GM12878 (cell line): ENCODE measurements at regions not wholly inside any gene's neighbourhood (a gene's known extent, or its start where the extent isn't known, plus 50 kb on each side); places are given as distances from the start of the nearest gene placed in this dataset.

ENCODE experiments used
- ATAC-seq: fragments of 200-7000 bp; cut with Tn5 transposase; 3 replicates; pipeline ENCODE4 v1.9.1; 2020; ENCODE audit warnings: mild to moderate bottlenecking, moderate library complexity
- BruUV-seq: library from RNA; stranded (reverse); fragments of 400-500 nt; replicated peaks from 2 replicates; lab custom pipeline; 2021; lab: Mats Ljungman, UMichigan
- CTCF ChIA-PET: fragments of 300-600 bp; sonication (Branson Sonifier 250); formaldehyde crosslinking; extraction: SDS; loops from one replicate; lab custom pipeline; 2021; ENCODE audit warnings: inconsistent platforms; lab: Yijun Ruan, JAX
- POLR2A ChIA-PET: fragments of 350-600 bp; formaldehyde crosslinking; extraction: SDS; loops from one replicate; lab custom pipeline; 2021; ENCODE audit warnings: inconsistent platforms; lab: Charles Lee
- RAD21 ChIA-PET: fragments of 300-600 bp; sonication (Branson Sonifier 250); formaldehyde crosslinking; loops from one replicate; lab custom pipeline; 2023; ENCODE audit warnings: antibody characterized with exemption; ENCODE audit not compliant: unreplicated experiment; lab: Charles Lee
- SMC1A ChIA-PET: fragments of 300-600 bp; sonication (Branson Sonifier 250); formaldehyde crosslinking; loops from one replicate; lab custom pipeline; 2023; ENCODE audit not compliant: unreplicated experiment, uncharacterized antibody; lab: Charles Lee
- DNase-seq: peaks from one replicate; pipeline ENCODE4 v3.0.0-alpha.2; 2011; ENCODE audit warnings: low read depth, low spot score
- FAIRE-seq: peaks from 3 replicates; lab custom pipeline; 2011; peaks lifted over from hg19 to GRCh38; lab: Jason Lieb, UNC
- H2AFZ ChIP-seq: 2 replicates; pipeline ENCODE4 v1.6.0; 2011; ENCODE audit warnings: low read depth, low read length, control low read depth; ENCODE audit not compliant: control insufficient read depth
- H3K27ac ChIP-seq: 2 replicates; pipeline ENCODE4 v1.5.1; 2011; ENCODE audit warnings: control low read depth; ENCODE audit not compliant: control insufficient read depth, insufficient read depth
- H3K27me3 ChIP-seq, 2 experiments: replicated peaks in 1 of 2; 2 replicates each; pipeline versions ENCODE4 v1.6.0 to v1.6.1; 2011; ENCODE audit warnings: low read length in 1 of 2; ENCODE audit not compliant: control insufficient read depth in 2 of 2, insufficient read depth in 2 of 2
- H3K36me3 ChIP-seq, 2 experiments: 2 replicates each; pipeline ENCODE4 v1.5.1; 2011; ENCODE audit warnings: low read length in 1 of 2; ENCODE audit not compliant: control insufficient read depth in 2 of 2, insufficient read depth in 2 of 2
- H3K4me1 ChIP-seq: 2 replicates; pipeline ENCODE4 v1.6.1; 2011; ENCODE audit warnings: mild to moderate bottlenecking, low read length, moderate library complexity, mixed read lengths; ENCODE audit not compliant: control insufficient read depth, insufficient read depth
- H3K4me2 ChIP-seq: 2 replicates; pipeline ENCODE4 v1.6.0; 2011; ENCODE audit warnings: control low read depth; ENCODE audit not compliant: control insufficient read depth, insufficient read depth
- H3K4me3 ChIP-seq: fragments of 200-600 bp; sonication (generic); 2 replicates; pipeline ENCODE4 v1.5.1; 2016
- H3K79me2 ChIP-seq: 2 replicates; pipeline ENCODE4 v1.6.0; 2011; ENCODE audit warnings: low read length; ENCODE audit not compliant: control insufficient read depth, insufficient read depth
- H3K9ac ChIP-seq: 2 replicates; pipeline ENCODE4 v1.8.0; 2011; ENCODE audit warnings: low read length, control low read depth, mixed read lengths; ENCODE audit not compliant: control insufficient read depth, insufficient read depth
- H3K9me3 ChIP-seq: replicated peaks from 3 replicates; pipeline ENCODE4 v1.5.1; 2011; ENCODE audit warnings: mild to moderate bottlenecking, low read length; ENCODE audit not compliant: control insufficient read depth, insufficient read depth
- H4K20me1 ChIP-seq: 2 replicates; pipeline ENCODE4 v1.6.0; 2011; ENCODE audit not compliant: control insufficient read depth, insufficient read depth
- CBX5 ChIP-seq: sonication (generic); IDR thresholded peaks from 2 replicates; pipeline ENCODE4 v1.6.1; 2016; ENCODE audit warnings: low read depth, moderate library complexity, mild to moderate bottlenecking, inconsistent platforms
- EP300 ChIP-seq, 2 experiments: fragments of 150-350 bp in 1 of 2; IDR thresholded peaks; 2 replicates each; pipeline ENCODE4 v1.6.1; 2011 to 2012; ENCODE audit warnings: low read depth in 2 of 2, low read length in 2 of 2, borderline replicate concordance in 1 of 2, improper control_type of control experiment in 1 of 2, inconsistent platforms in 1 of 2; ENCODE audit not compliant: control insufficient read depth in 1 of 2
- EZH2 ChIP-seq: IDR thresholded peaks from 2 replicates; pipeline ENCODE4 v1.6.1; 2012; ENCODE audit warnings: low read depth, mild to moderate bottlenecking, control low read depth, inconsistent platforms, low read length, borderline replicate concordance; ENCODE audit not compliant: control insufficient read depth
- HDAC2 ChIP-seq: fragments of 200-600 bp; sonication (generic); IDR thresholded peaks from 2 replicates; pipeline ENCODE4 v1.6.1; 2017
- NR2C2 ChIP-seq: IDR thresholded peaks from 2 replicates; pipeline ENCODE4 v1.6.1; 2011; ENCODE audit warnings: borderline replicate concordance, low read depth; ENCODE audit not compliant: control insufficient read depth, insufficient read length
- RB1 ChIP-seq: fragments of 450-650 bp; formaldehyde crosslinking; IDR thresholded peaks from 2 replicates; pipeline ENCODE4 v1.6.1; 2017; ENCODE audit warnings: mild to moderate bottlenecking, borderline replicate concordance
- SMAD1 ChIP-seq: fragments of 450-650 bp; IDR thresholded peaks from 2 replicates; pipeline ENCODE4 v1.6.1; 2018; ENCODE audit warnings: mild to moderate bottlenecking, low read depth; ENCODE audit not compliant: partially characterized antibody
- SPI1 ChIP-seq: IDR thresholded peaks from 2 replicates; pipeline ENCODE4 v1.6.1; 2011; ENCODE audit warnings: low read depth, mild to moderate bottlenecking, low read length, moderate library complexity, borderline replicate concordance; ENCODE audit not compliant: insufficient read depth
- STAT3 ChIP-seq: IDR thresholded peaks from 2 replicates; pipeline ENCODE4 v1.6.1; 2011; ENCODE audit warnings: low read depth, low read length, improper control_type of control experiment
- ZNF384 ChIP-seq: IDR thresholded peaks from 2 replicates; pipeline ENCODE4 v1.6.1; 2012; ENCODE audit warnings: low read depth, mild to moderate bottlenecking, low read length, improper control_type of control experiment, borderline replicate concordance
- WGBS: methylation state at CpG from one replicate; pipeline ENCODE4 v1.1.6; 2016; ENCODE audit warnings: low lambda C conversion rate; ENCODE audit not compliant: insufficient replicate concordance, insufficient coverage; ENCODE audit errors: missing lambda C conversion rate; 5-methylcytosine and 5-hydroxymethylcytosine counted together
- in situ Hi-C: fragments of 300-500 bp; cut with MboI; formaldehyde crosslinking; loops from 9 replicates; pipeline ENCODE4 v1.14.3; 2018; ENCODE audit warnings: mixed read lengths
- intact Hi-C: fragments of 100-400 bp; cut with micrococcal nuclease; formaldehyde crosslinking; loops from one replicate; pipeline ENCODE4 v1.14.2; 2022; ENCODE audit not compliant: unreplicated experiment

- no peak for TF ChIP-seq HDAC2
- no peak for TF ChIP-seq NR2C2
- no peak for TF ChIP-seq EP300 (IDR thresholded peaks at IDR 0.05; ENCODE audit: borderline replicate concordance in 1 of 2, control insufficient read depth in 1 of 2, low read depth in 2 of 2, low read length in 2 of 2)
- TF ChIP-seq EZH2 = no peak
- no peak for TF ChIP-seq CBX5
- TF ChIP-seq RB1 = no peak
- no peak for TF ChIP-seq ZNF384
- no peak for TF ChIP-seq SPI1
- TF ChIP-seq STAT3 = no peak
- no peak for TF ChIP-seq SMAD1
- H3K4me1 ChIP-seq = no peaks in the 10 kb centered on the region
- no peaks in the 10 kb centered on the region for H3K27me3 ChIP-seq
- H4K20me1 ChIP-seq = no peaks in the 10 kb centered on the region
- H3K27ac ChIP-seq = no peak overlapping the region
- ChIA-PET SMC1A (no interaction called here), CTCF (no interaction called here), POLR2A (interaction anchor here (0.5 kb wide), 1 partner anchor 71 kb away, joined by 3 read pairs; no protein-coding TSS in a partner anchor), RAD21 (no interaction called here)
- BruUV-seq = no TSS peak
- no peak for DNase-seq
- WGBS = 0% methylated on average over 1 of the region's 1 CpG
- intact Hi-C loops (no loop called here), in situ Hi-C loops (no loop called here)
- FAIRE-seq = no peak
- no peak overlapping the region for H3K4me3 ChIP-seq
- H3K79me2 ChIP-seq = no peaks in the 10 kb centered on the region
- H2AFZ ChIP-seq = no peak overlapping the region
- ATAC-seq = no peak
- H3K36me3 ChIP-seq = no peaks in the 10 kb centered on the region
- no peak overlapping the region for H3K4me2 ChIP-seq
- no peak overlapping the region for H3K9ac ChIP-seq
- H3K9me3 ChIP-seq = no peaks in the 10 kb centered on the region
Observed at GRCh38 chrX:8349816-8350544, 114.7 kb upstream of the VCX3B start.
